ENCODE measurements at regions not wholly inside any gene's neighbourhood (a gene's known extent, or its start where the extent isn't known, plus 50 kb on each side); places are given as distances from the start of the nearest gene placed in this dataset.

DNA sequence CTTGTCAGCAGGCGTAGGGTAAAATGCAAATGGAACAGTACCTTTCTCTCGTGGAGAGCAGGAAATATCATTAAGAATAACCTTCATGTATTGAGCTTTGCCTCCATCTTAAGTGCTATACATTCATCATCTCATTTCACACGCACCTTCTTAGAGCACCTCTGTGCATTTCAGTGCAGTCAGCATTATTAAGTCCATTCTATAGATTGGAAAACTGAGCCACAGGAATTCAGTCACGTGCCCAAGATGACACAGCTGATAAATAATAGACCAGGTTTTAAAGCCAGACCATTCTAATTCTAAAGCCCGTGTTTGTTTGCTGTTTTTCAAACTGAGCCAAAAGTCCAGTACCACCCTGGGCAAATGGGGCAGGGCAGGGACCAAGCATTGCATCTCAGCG, 109.2 kb upstream of the WWC1 start:
- TF ChIP-seq, protein P1, sequence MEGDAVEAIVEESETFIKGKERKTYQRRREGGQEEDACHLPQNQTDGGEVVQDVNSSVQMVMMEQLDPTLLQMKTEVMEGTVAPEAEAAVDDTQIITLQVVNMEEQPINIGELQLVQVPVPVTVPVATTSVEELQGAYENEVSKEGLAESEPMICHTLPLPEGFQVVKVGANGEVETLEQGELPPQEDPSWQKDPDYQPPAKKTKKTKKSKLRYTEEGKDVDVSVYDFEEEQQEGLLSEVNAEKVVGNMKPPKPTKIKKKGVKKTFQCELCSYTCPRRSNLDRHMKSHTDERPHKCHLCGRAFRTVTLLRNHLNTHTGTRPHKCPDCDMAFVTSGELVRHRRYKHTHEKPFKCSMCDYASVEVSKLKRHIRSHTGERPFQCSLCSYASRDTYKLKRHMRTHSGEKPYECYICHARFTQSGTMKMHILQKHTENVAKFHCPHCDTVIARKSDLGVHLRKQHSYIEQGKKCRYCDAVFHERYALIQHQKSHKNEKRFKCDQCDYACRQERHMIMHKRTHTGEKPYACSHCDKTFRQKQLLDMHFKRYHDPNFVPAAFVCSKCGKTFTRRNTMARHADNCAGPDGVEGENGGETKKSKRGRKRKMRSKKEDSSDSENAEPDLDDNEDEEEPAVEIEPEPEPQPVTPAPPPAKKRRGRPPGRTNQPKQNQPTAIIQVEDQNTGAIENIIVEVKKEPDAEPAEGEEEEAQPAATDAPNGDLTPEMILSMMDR (IDR thresholded peaks at IDR 0.05), result no peak
- TF ChIP-seq FOXK1 (CRISPR knock-in tag; IDR thresholded peaks at IDR 0.05) (no peak), NFATC4 (CRISPR knock-in tag; IDR thresholded peaks at IDR 0.05) (no peak), CREB1 (CRISPR knock-in tag; IDR thresholded peaks at IDR 0.05) (no peak), SP1 (CRISPR knock-in tag; conservative IDR thresholded peaks at IDR 0.05) (no peak)
- TF ChIP-seq, protein P2, sequence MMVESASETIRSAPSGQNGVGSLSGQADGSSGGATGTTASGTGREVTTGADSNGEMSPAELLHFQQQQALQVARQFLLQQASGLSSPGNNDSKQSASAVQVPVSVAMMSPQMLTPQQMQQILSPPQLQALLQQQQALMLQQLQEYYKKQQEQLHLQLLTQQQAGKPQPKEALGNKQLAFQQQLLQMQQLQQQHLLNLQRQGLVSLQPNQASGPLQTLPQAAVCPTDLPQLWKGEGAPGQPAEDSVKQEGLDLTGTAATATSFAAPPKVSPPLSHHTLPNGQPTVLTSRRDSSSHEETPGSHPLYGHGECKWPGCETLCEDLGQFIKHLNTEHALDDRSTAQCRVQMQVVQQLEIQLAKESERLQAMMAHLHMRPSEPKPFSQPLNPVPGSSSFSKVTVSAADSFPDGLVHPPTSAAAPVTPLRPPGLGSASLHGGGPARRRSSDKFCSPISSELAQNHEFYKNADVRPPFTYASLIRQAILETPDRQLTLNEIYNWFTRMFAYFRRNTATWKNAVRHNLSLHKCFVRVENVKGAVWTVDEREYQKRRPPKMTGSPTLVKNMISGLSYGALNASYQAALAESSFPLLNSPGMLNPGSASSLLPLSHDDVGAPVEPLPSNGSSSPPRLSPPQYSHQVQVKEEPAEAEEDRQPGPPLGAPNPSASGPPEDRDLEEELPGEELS (CRISPR knock-in tag; IDR thresholded peaks at IDR 0.05), result no peak
- TF ChIP-seq, protein P3, sequence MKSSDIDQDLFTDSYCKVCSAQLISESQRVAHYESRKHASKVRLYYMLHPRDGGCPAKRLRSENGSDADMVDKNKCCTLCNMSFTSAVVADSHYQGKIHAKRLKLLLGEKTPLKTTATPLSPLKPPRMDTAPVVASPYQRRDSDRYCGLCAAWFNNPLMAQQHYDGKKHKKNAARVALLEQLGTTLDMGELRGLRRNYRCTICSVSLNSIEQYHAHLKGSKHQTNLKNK (CRISPR knock-in tag; IDR thresholded peaks at IDR 0.05), result no peak
- TF ChIP-seq, protein P4, sequence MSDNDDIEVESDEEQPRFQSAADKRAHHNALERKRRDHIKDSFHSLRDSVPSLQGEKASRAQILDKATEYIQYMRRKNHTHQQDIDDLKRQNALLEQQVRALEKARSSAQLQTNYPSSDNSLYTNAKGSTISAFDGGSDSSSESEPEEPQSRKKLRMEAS (CRISPR knock-in tag; IDR thresholded peaks at IDR 0.05), result no peak
